HL-60 (cell line): ENCODE measurements at regions not wholly inside any gene's neighbourhood (a gene's known extent, or its start where the extent isn't known, plus 50 kb on each side); places are given as distances from the start of the nearest gene placed in this dataset.

Experiments
- CTCF ChIP-seq: IDR thresholded peaks from one replicate; pipeline ENCODE4 v1.5.1; 2011; ENCODE audit warnings: low read length, control low read depth, inconsistent platforms; ENCODE audit not compliant: insufficient read depth
- POLR2AphosphoS5 ChIP-seq: IDR thresholded peaks from 2 replicates; pipeline ENCODE4 v1.6.1; 2012; ENCODE audit warnings: low read depth
- REST ChIP-seq: IDR thresholded peaks from 2 replicates; pipeline ENCODE4 v1.6.1; 2012; ENCODE audit warnings: low read depth; ENCODE audit not compliant: insufficient replicate concordance
- SPI1 ChIP-seq: IDR thresholded peaks from 2 replicates; pipeline ENCODE4 v1.6.1; 2012; ENCODE audit warnings: low read depth, mild to moderate bottlenecking, borderline replicate concordance

DNA sequence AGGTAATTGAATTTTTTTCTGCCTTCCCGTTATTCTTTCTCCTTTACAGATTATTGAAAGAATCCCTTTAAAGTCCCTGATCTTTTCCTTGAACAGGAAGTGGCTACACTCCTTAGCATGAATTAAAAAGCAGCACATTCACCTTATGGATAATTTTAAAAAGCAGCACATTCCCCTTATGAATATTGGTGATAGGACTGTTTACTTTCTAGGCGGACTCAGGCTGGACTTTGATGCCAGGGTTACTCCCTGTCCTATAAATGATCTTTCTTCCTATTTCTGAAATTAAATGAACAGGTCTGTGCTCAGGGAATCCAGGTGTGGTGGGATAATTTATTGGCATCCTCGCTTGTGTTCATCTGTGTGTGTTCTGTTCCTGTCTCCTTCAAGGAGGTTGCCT, 226.0 kb downstream of the DCDC2C start:
- no peak for TF ChIP-seq CTCF
- no peak for TF ChIP-seq POLR2AphosphoS5
- TF ChIP-seq SPI1, result no peak
- TF ChIP-seq REST, result no peak
